Hepatocyte (in vitro differentiated cells): ENCODE measurements at regions not wholly inside any gene's neighbourhood (a gene's known extent, or its start where the extent isn't known, plus 50 kb on each side); places are given as distances from the start of the nearest gene placed in this dataset.

ENCODE experiments used
- EZH2 ChIP-seq: fragments of 200-600 bp; sonication (generic); IDR thresholded peaks from 2 replicates; pipeline ENCODE4 v1.6.1; 2016; ENCODE audit warnings: antibody characterized with exemption, mild to moderate bottlenecking, borderline replicate concordance
- TF ChIP-seq, protein P1 (sequence below): fragments of 200-600 bp; sonication (generic); IDR thresholded peaks from 2 replicates; pipeline ENCODE4 v1.5.1; 2016; ENCODE audit warnings: antibody characterized with exemption, mild to moderate bottlenecking; ENCODE audit not compliant: poor library complexity

DNA sequence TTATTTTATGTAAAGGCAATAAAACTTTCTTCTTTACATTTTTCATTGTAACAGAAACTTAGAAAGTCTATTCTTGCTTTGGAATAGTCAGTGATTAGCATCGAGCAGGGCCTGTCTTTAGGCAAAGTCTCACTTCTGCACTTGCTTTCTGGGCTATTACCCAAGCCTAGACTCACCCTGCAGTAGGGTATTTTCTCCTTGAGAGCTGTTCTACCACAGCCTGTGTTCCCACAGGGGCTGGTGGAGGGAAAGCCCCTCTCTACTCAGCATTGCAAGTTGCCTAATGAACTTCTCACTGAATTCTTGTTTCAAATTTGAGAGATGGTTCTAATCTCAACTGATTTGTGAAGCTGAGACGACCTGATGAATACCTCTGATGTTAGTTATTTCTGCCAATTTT is 111.7 kb upstream of the KLHL14 start:
- TF ChIP-seq, protein P1, sequence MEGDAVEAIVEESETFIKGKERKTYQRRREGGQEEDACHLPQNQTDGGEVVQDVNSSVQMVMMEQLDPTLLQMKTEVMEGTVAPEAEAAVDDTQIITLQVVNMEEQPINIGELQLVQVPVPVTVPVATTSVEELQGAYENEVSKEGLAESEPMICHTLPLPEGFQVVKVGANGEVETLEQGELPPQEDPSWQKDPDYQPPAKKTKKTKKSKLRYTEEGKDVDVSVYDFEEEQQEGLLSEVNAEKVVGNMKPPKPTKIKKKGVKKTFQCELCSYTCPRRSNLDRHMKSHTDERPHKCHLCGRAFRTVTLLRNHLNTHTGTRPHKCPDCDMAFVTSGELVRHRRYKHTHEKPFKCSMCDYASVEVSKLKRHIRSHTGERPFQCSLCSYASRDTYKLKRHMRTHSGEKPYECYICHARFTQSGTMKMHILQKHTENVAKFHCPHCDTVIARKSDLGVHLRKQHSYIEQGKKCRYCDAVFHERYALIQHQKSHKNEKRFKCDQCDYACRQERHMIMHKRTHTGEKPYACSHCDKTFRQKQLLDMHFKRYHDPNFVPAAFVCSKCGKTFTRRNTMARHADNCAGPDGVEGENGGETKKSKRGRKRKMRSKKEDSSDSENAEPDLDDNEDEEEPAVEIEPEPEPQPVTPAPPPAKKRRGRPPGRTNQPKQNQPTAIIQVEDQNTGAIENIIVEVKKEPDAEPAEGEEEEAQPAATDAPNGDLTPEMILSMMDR: no peak
- no peak for TF ChIP-seq EZH2
